PC-3 (cell line): ENCODE measurements at regions not wholly inside any gene's neighbourhood (a gene's known extent, or its start where the extent isn't known, plus 50 kb on each side); places are given as distances from the start of the nearest gene placed in this dataset.
A peak's percentile ranks its signal among the peaks of the same experiment; 100 is the strongest.

Source experiments
- ATAC-seq: fragments of 200-7000 bp; cut with Tn5 transposase; 2 replicates; pipeline ENCODE4 v1.9.1; 2020; ENCODE audit warnings: mild to moderate bottlenecking, moderate library complexity
- BruUV-seq: library from RNA; stranded (reverse); fragments of 400-500 nt; replicated peaks from 2 replicates; lab custom pipeline; 2021; lab: Mats Ljungman, UMichigan
- CTCF ChIA-PET: fragments of 300-600 bp; sonication (Branson Sonifier 250); formaldehyde crosslinking; loops from one replicate; lab custom pipeline; 2022; ENCODE audit warnings: antibody characterized with exemption; lab: Charles Lee
- POLR2A ChIA-PET: fragments of 300-600 bp; sonication (Branson Sonifier 250); formaldehyde crosslinking; loops from one replicate; lab custom pipeline; 2022; ENCODE audit warnings: antibody characterized with exemption; ENCODE audit not compliant: unreplicated experiment; lab: Charles Lee
- DNase-seq: peaks from one replicate; pipeline ENCODE4 v3.0.0-alpha.2; 2015
- H2AFZ ChIP-seq: fragments of 300-600 bp; sonication (generic); 2 replicates; pipeline ENCODE4 v1.6.0; 2016; ENCODE audit warnings: antibody characterized with exemption, low read length
- H3F3A ChIP-seq: fragments of 300-600 bp; sonication (generic); one replicate; pipeline ENCODE4 v1.6.0; 2017; ENCODE audit warnings: antibody characterized with exemption, low read length, control low read depth, mild to moderate bottlenecking; ENCODE audit not compliant: unreplicated experiment
- H3K27ac ChIP-seq: fragments of 300-600 bp; sonication (generic); 2 replicates; pipeline ENCODE4 v1.5.1; 2016; ENCODE audit warnings: mild to moderate bottlenecking, low read length
- H3K27me3 ChIP-seq: fragments of 300-600 bp; sonication (generic); 2 replicates; pipeline ENCODE4 v1.6.1; 2016; ENCODE audit warnings: low read length, mixed read lengths
- H3K36me3 ChIP-seq: fragments of 300-600 bp; sonication (generic); 2 replicates; pipeline ENCODE4 v1.6.1; 2016; ENCODE audit warnings: low read depth, mixed run types, low read length, mixed read lengths
- H3K4me1 ChIP-seq: fragments of 300-600 bp; sonication (generic); 2 replicates; pipeline ENCODE4 v1.5.1; 2016; ENCODE audit warnings: low read length; ENCODE audit not compliant: insufficient read depth
- H3K4me2 ChIP-seq: fragments of 300-600 bp; sonication (generic); 2 replicates; pipeline ENCODE4 v1.6.0; 2016; ENCODE audit warnings: low read length
- H3K4me3 ChIP-seq: fragments of 300-600 bp; sonication (generic); 2 replicates; pipeline ENCODE4 v1.5.1; 2016; ENCODE audit warnings: mild to moderate bottlenecking, low read length, mixed read lengths
- H3K79me2 ChIP-seq: fragments of 300-600 bp; sonication (generic); 2 replicates; pipeline ENCODE4 v1.6.1; 2017; ENCODE audit warnings: low read length, mixed read lengths
- H3K9ac ChIP-seq: fragments of 300-600 bp; sonication (generic); 2 replicates; pipeline ENCODE4 v1.6.0; 2016; ENCODE audit warnings: mild to moderate bottlenecking, low read length
- H3K9me2 ChIP-seq: fragments of 300-600 bp; sonication (generic); replicated peaks from 2 replicates; pipeline ENCODE4 v1.6.1; 2016; ENCODE audit warnings: mixed run types, low read length, mixed read lengths
- H3K9me3 ChIP-seq: fragments of 300-600 bp; sonication (generic); 2 replicates; pipeline ENCODE4 v1.6.1; 2016; ENCODE audit warnings: low read length, mixed read lengths
- H4K20me1 ChIP-seq: fragments of 300-600 bp; sonication (generic); 2 replicates; pipeline ENCODE4 v1.6.1; 2016; ENCODE audit warnings: low read length, mixed read lengths
- CTCF ChIP-seq: fragments of 300-600 bp; sonication (generic); conservative IDR thresholded peaks from 2 replicates; pipeline ENCODE4 v1.5.1; 2017; ENCODE audit warnings: antibody characterized with exemption, low read depth, mild to moderate bottlenecking, low read length
- EZH2 ChIP-seq: fragments of 300-600 bp; sonication (generic); IDR thresholded peaks from one replicate; pipeline ENCODE4 v1.6.1; 2017; ENCODE audit warnings: antibody characterized with exemption, mild to moderate bottlenecking, low read length; ENCODE audit not compliant: unreplicated experiment
- EZH2phosphoT487 ChIP-seq: fragments of 300-600 bp; sonication (generic); IDR thresholded peaks from 2 replicates; pipeline ENCODE4 v1.6.1; 2018; ENCODE audit warnings: mild to moderate bottlenecking, antibody characterized with exemption, low read length, borderline replicate concordance
- intact Hi-C: fragments of 100-400 bp; cut with micrococcal nuclease; formaldehyde crosslinking; loops from 2 replicates; pipeline ENCODE4 v1.9.0; 2023

- H3K27ac ChIP-seq = no peak overlapping the region
- ATAC-seq (no peak), DNase-seq (no peak)
- H3F3A ChIP-seq = no peaks in the 10 kb centered on the region
- ChIA-PET POLR2A (no interaction called here), CTCF (no interaction called here)
- no peaks in the 10 kb centered on the region for H4K20me1 ChIP-seq
- H3K27me3 ChIP-seq = no peaks in the 10 kb centered on the region
- no peak overlapping the region for H3K9ac ChIP-seq
- BruUV-seq = no TSS peak
- no peak overlapping the region for H3K4me3 ChIP-seq
- H3K4me2 ChIP-seq = no peak overlapping the region
- H3K9me3 ChIP-seq = no peaks in the 10 kb centered on the region
- H3K79me2 ChIP-seq = no peaks in the 10 kb centered on the region
- no peak overlapping the region for H2AFZ ChIP-seq
- no peaks in the 10 kb centered on the region for H3K36me3 ChIP-seq
- no peaks in the 10 kb centered on the region for H3K9me2 ChIP-seq
- no peak for TF ChIP-seq EZH2phosphoT487
- no peak for TF ChIP-seq CTCF
- no peak for TF ChIP-seq EZH2
- intact Hi-C loops = no loop called here
- H3K4me1 ChIP-seq = no peaks in the 10 kb centered on the region
These were observed 79.6 kb upstream of the BNC2 start for GRCh38 chr9:16950051-16950450.

- H3K9me2 ChIP-seq = no peaks in the 10 kb centered on the region
- H3K9me3 ChIP-seq = no peaks in the 10 kb centered on the region
- ATAC-seq = no peak
- no peak overlapping the region for H2AFZ ChIP-seq
- ChIA-PET POLR2A (no interaction called here), CTCF (no interaction called here)
- H3K27ac ChIP-seq = no peak overlapping the region
- TF ChIP-seq EZH2 (no peak), CTCF (no peak), EZH2phosphoT487 (no peak)
- H3K79me2 ChIP-seq = no peaks in the 10 kb centered on the region
- H3K4me1 ChIP-seq = peaks cover 7% of the 10 kb centered on the region; the same call in 1 of the 2 replicates
- H3K4me3 ChIP-seq = no peak overlapping the region
- H4K20me1 ChIP-seq = no peaks in the 10 kb centered on the region
- no peaks in the 10 kb centered on the region for H3K36me3 ChIP-seq
- no peak for DNase-seq
- no peak overlapping the region for H3K9ac ChIP-seq
- BruUV-seq = no TSS peak
- intact Hi-C loops = no loop called here
- no peaks in the 10 kb centered on the region for H3K27me3 ChIP-seq
- no peaks in the 10 kb centered on the region for H3F3A ChIP-seq
- H3K4me2 ChIP-seq = no peak overlapping the region
These were observed 60.1 kb upstream of the BNC2 start for GRCh38 chr9:16930578-16930977.

- H3K4me2 ChIP-seq = no peak overlapping the region
- ATAC-seq (peak; percentile 42; the same call in 1 of the 2 replicates), DNase-seq (peak; percentile 6)
- ChIA-PET CTCF (no interaction called here), POLR2A (no interaction called here)
- peaks cover 10% of the 10 kb centered on the region; the same call in 1 of the 2 replicates for H3K4me1 ChIP-seq
- BruUV-seq = no TSS peak
- H3K9me2 ChIP-seq = no peaks in the 10 kb centered on the region
- H3K9me3 ChIP-seq = no peaks in the 10 kb centered on the region
- no peak for TF ChIP-seq EZH2
- no peak for TF ChIP-seq EZH2phosphoT487
- TF ChIP-seq CTCF = no peak
- no peak overlapping the region for H3K4me3 ChIP-seq
- H3F3A ChIP-seq = no peaks in the 10 kb centered on the region
- no peaks in the 10 kb centered on the region for H3K79me2 ChIP-seq
- intact Hi-C loops = loop anchor here (10.0 kb wide), 2 partner anchors 354 to 1054 kb away; no protein-coding TSS in a partner anchor
- no peak overlapping the region for H3K9ac ChIP-seq
- H3K27me3 ChIP-seq = no peaks in the 10 kb centered on the region
- no peaks in the 10 kb centered on the region for H4K20me1 ChIP-seq
- H3K36me3 ChIP-seq = no peaks in the 10 kb centered on the region
- H3K27ac ChIP-seq = no peak overlapping the region
- no peak overlapping the region for H2AFZ ChIP-seq
These were observed 57.9 kb upstream of the BNC2 start for GRCh38 chr9:16928179-16928945.
